Jurkat, Clone E6-1 (cell line): ENCODE measurements at regions not wholly inside any gene's neighbourhood (a gene's known extent, or its start where the extent isn't known, plus 50 kb on each side); places are given as distances from the start of the nearest gene placed in this dataset.

ENCODE experiments used
- DNase-seq: peaks from one replicate; pipeline ENCODE4 v3.0.0-alpha.2; 2011; ENCODE audit warnings: low read depth, low spot score
- H3K4me3 ChIP-seq: 2 replicates; pipeline ENCODE4 v1.5.1; 2011; ENCODE audit warnings: mild to moderate bottlenecking, low read length, control low read depth, moderate library complexity

GRCh38 chr4:11564021-11564420 is 135.3 kb upstream of the HS3ST1 start:
- H3K4me3 ChIP-seq = no peak overlapping the region
- no peak for DNase-seq

- H3K4me3 ChIP-seq = no peak overlapping the region
- no peak for DNase-seq
These were observed 120.8 kb upstream of the HS3ST1 start for GRCh38 chr4:11549525-11549924.

- no peak overlapping the region for H3K4me3 ChIP-seq
- no peak for DNase-seq
These were observed 119.9 kb upstream of the HS3ST1 start for GRCh38 chr4:11548597-11549082.

GRCh38 chr4:11546391-11547175 is 117.9 kb upstream of the HS3ST1 start:
- DNase-seq = no peak
- no peak overlapping the region for H3K4me3 ChIP-seq

- no peak overlapping the region for H3K4me3 ChIP-seq
- no peak for DNase-seq
These were observed 117.0 kb upstream of the HS3ST1 start for GRCh38 chr4:11545651-11546050.

- DNase-seq = no peak
- no peak overlapping the region for H3K4me3 ChIP-seq
These were observed 115.5 kb upstream of the HS3ST1 start for GRCh38 chr4:11544211-11544610.

GRCh38 chr4:11543706-11544105 is 115.0 kb upstream of the HS3ST1 start:
- DNase-seq = no peak

GRCh38 chr4:11542952-11543351 is 114.3 kb upstream of the HS3ST1 start:
- no peak for DNase-seq
- no peak overlapping the region for H3K4me3 ChIP-seq

More at GRCh38 chr4:11543706-11544105, 115.0 kb upstream of the HS3ST1 start:
- no peak overlapping the region for H3K4me3 ChIP-seq

GRCh38 chr4:11537846-11538245 is 109.2 kb upstream of the HS3ST1 start:
- no peak for DNase-seq
- no peak overlapping the region for H3K4me3 ChIP-seq

- no peak for DNase-seq
- H3K4me3 ChIP-seq = no peak overlapping the region
These were observed 106.6 kb upstream of the HS3ST1 start for GRCh38 chr4:11535333-11535732.

- DNase-seq = no peak
These were observed 106.1 kb upstream of the HS3ST1 start for GRCh38 chr4:11534623-11535302.

GRCh38 chr4:11532138-11532537 is 103.4 kb upstream of the HS3ST1 start:
- H3K4me3 ChIP-seq = no peak overlapping the region
- no peak for DNase-seq

More at GRCh38 chr4:11534623-11535302, 106.1 kb upstream of the HS3ST1 start:
- no peak overlapping the region for H3K4me3 ChIP-seq

GRCh38 chr4:11529625-11530201 is 101.0 kb upstream of the HS3ST1 start:
- no peak for DNase-seq
- H3K4me3 ChIP-seq = no peak overlapping the region

GRCh38 chr4:11525085-11525484 is 96.4 kb upstream of the HS3ST1 start:
- DNase-seq = no peak
- H3K4me3 ChIP-seq = no peak overlapping the region

- DNase-seq = no peak
These were observed 90.1 kb upstream of the HS3ST1 start for GRCh38 chr4:11518754-11519153.

GRCh38 chr4:11514779-11515419 is 86.2 kb upstream of the HS3ST1 start:
- no peak overlapping the region for H3K4me3 ChIP-seq
- DNase-seq = no peak

More at GRCh38 chr4:11518754-11519153, 90.1 kb upstream of the HS3ST1 start:
- no peak overlapping the region for H3K4me3 ChIP-seq

- DNase-seq = no peak
- no peak overlapping the region for H3K4me3 ChIP-seq
These were observed 85.3 kb upstream of the HS3ST1 start for GRCh38 chr4:11514003-11514402.

- H3K4me3 ChIP-seq = no peak overlapping the region
- no peak for DNase-seq
These were observed 84.2 kb upstream of the HS3ST1 start for GRCh38 chr4:11512871-11513270.

- DNase-seq = no peak
- no peak overlapping the region for H3K4me3 ChIP-seq
These were observed 82.6 kb upstream of the HS3ST1 start for GRCh38 chr4:11511321-11511720.

- DNase-seq = no peak
- no peak overlapping the region for H3K4me3 ChIP-seq
These were observed 79.2 kb upstream of the HS3ST1 start for GRCh38 chr4:11507920-11508319.
